Right lobe of liver (tissue), 4 donors: ENCODE measurements at regions not wholly inside any gene's neighbourhood (a gene's known extent, or its start where the extent isn't known, plus 50 kb on each side); places are given as distances from the start of the nearest gene placed in this dataset.

Source experiments
- POLR2A ChIP-seq: fragments of 450-650 bp; IDR thresholded peaks from one replicate; pipeline ENCODE4 v1.6.1; 2017; ENCODE audit warnings: antibody characterized with exemption, mild to moderate bottlenecking
- TF ChIP-seq, protein P1 (sequence below), 4 donors: fragments of 200-600 bp in 3 of 4; fragments of 450-650 bp in 1 of 4; IDR thresholded peaks; one replicate each; pipeline versions ENCODE4 v1.5.1 to v1.8.0; 2016 to 2022; ENCODE audit warnings: antibody characterized with exemption in 4 of 4, mild to moderate bottlenecking in 2 of 4
- donor health status: DM: no; HTN: no; CAD: no.
- donor health status: DM: no; HTN: no; CAD: no.
- donor health status: DM: no; HTN: yes; CAD: no.

DNA sequence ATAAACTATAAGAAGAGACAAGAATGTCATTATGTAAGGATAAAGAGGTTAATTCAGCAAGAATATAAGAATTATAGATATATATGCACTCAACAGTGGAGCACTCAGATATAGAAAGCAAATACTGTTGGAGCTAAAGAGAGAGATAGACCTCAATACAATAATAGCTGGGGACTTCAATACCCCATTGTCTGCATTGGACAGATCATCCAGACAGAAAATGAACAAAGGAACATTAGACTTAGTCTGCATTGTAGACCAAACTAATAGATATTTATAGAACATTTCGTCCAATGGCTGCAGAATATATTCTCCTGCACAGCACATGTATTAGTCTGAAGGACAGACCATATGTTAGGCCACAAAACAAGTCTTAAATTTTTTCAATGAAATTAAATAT, 777.1 kb downstream of the CDH18 start:
- TF ChIP-seq, protein P1, sequence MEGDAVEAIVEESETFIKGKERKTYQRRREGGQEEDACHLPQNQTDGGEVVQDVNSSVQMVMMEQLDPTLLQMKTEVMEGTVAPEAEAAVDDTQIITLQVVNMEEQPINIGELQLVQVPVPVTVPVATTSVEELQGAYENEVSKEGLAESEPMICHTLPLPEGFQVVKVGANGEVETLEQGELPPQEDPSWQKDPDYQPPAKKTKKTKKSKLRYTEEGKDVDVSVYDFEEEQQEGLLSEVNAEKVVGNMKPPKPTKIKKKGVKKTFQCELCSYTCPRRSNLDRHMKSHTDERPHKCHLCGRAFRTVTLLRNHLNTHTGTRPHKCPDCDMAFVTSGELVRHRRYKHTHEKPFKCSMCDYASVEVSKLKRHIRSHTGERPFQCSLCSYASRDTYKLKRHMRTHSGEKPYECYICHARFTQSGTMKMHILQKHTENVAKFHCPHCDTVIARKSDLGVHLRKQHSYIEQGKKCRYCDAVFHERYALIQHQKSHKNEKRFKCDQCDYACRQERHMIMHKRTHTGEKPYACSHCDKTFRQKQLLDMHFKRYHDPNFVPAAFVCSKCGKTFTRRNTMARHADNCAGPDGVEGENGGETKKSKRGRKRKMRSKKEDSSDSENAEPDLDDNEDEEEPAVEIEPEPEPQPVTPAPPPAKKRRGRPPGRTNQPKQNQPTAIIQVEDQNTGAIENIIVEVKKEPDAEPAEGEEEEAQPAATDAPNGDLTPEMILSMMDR (IDR thresholded peaks at IDR 0.05), result no peak
- TF ChIP-seq POLR2A, result no peak
